ENCODE measurements at regions not wholly inside any gene's neighbourhood (a gene's known extent, or its start where the extent isn't known, plus 50 kb on each side); places are given as distances from the start of the nearest gene placed in this dataset.
"Not testable (repeated sequence)": the region's sequence is repeated elsewhere in the genome, so short reads cannot be mapped to it uniquely, and the experiment has no call there.

DNA sequence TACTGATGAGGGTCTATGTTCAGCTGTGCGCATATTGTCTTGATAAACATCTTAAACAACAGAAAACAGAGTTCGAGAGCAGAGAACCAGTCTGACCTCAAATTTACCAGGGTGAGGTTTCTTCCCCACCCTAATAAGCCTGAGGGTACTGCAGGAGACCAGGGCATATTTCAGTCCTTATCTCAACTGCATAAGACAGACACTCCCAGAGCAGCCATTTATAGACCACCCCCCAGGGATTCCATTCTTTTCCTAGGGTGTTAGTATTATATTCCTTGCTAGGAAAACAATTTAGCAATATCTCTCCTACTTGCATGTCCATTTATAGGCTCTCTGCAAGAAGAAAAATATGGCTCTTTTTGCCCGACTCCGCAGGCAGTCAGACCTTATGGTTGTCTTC, 89.5 kb upstream of the POMZP3 start:
- not testable (repeated sequence) for DNase-seq (ENCODE audit: low spot score)

DNA sequence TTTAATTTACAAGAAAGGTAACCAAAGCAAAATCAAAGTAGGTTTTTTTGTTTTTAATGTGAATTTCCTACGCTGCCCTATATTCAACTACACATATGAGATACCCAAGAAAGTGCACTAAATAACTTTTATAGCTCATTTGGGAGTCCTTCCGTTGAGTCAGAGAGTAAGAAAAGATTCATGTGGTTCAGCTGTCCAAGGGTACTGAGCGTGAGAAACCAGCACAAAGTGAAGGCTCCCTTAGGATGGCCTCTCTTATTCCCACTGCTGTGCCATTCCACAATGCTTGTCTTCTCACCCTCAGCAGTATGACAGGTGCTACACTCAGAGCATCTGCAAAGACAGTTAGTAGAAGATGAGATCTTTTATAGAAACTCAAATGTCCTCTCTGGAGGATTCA, 85.8 kb upstream of the POMZP3 start:
- not testable (repeated sequence) for DNase-seq (ENCODE audit: low spot score)

DNA sequence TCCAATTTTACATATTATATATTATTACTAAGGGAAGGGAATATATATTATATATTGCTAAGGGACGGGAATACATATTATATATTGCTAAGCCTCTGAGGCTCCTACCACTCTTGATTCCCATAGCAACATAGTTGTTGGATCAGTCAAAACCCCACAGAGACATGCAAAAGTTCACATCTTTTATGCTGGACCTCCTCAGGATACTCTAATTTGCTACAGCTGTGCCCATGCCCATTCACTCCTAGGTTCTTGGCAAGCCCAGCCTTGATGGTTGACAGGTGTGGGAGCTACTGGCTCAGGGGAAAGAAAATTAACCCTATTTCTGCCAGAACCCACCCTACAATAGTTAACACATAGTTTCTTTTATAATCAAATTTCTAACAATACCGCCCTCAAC, 84.6 kb upstream of the POMZP3 start:
- not testable (repeated sequence) for DNase-seq (ENCODE audit: low spot score)

DNA sequence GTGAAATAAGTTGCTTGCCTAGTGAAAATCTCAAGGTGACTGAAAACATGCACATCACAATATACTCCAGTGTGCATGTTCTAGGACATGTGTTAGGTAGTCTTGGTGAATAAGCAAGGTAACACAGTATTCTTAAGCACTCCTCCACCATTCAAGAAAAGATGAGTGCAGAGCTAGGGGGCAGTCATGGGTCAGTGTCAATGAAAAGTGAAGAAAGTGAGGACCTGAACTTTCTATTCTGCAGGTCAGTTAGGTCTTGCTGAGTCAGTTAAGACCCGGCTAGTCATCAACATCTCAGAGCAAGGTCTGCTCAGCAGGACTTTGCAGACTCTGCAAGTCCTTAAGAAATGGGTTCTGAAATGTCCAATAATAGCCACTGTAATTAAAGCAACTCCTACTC, 82.6 kb upstream of the POMZP3 start:
- not testable (repeated sequence) for DNase-seq (ENCODE audit: low spot score)

DNA sequence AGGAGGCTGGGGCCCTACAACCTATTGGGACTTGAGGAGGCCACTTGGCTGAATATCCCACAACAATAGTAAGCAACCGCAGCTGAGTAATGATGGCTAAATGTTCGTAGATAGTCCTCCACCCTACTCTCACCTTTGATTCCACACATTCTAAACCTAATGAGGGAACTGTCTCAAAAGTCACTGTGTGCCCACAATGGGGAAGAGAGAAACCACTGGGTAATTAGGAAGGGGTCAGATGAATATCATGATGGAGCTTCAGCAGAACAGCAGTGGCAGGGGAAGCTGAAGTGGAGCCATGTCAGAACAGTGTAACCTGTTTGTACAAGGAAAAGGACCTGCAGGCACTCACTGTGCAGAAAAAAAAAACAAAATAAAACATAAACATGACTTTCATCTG, 81.4 kb upstream of the POMZP3 start:
- not testable (repeated sequence) for DNase-seq (ENCODE audit: low spot score)

DNA sequence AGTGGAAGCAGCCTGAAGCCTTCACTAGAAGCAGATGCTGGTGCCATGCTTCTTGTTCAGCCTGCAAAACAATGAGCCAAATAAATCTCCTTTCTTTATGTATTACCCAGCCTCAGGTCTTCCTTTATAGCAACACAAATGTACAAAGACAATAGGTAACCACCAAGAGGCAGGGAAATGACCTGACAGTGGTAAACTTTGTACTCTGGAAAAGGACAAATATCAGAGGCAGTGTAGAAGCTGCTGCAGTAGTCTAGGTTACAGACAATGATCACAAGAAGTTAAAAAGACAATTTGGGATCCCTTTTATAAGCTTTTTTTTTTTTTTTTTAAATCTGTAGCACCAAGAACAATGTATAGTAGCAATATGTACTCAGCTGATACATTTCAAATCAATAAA, 76.7 kb upstream of the POMZP3 start:
- DNase-seq (ENCODE audit: low spot score) = not testable (repeated sequence)

DNA sequence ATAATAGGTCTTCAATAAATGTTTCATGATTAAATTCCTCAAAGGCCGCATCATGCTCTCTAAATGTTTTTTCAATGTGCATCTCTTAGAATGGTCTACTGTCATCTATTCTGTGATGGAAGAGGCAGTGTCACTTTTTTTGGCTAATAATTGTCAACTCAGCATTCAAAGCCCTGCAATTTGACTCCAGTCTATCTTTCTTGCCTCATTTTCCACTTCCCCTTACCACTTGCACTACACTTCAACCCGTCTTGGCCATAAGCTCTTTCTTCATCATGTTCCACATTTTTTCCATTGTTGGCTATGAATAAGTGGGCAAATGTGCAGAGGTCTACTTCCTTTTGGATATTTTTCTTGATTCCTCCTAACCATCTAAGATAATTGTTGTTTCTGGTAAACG, 59.2 kb upstream of the POMZP3 start:
- not testable (repeated sequence) for DNase-seq (ENCODE audit: low spot score)

DNA sequence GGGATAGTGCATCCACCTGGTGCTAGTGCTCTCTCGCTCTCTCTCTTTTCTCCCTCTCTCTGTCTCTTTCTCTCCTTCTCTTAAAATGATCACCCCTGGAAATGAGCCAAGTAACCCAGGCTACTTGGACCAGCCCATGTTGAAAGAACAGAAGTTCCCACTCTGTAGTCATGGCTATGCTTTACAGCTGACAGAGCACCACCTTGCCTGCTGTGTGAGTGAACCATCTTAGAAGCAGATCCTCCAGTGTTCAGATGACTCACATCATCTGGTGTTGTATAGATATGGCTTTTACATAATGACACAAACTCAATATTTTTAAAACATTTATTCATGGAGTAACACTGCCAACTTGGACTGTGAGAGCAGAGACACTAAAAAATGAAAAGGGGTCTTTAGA, 57.7 kb upstream of the POMZP3 start:
- DNase-seq (ENCODE audit: low spot score) = not testable (repeated sequence)

DNA sequence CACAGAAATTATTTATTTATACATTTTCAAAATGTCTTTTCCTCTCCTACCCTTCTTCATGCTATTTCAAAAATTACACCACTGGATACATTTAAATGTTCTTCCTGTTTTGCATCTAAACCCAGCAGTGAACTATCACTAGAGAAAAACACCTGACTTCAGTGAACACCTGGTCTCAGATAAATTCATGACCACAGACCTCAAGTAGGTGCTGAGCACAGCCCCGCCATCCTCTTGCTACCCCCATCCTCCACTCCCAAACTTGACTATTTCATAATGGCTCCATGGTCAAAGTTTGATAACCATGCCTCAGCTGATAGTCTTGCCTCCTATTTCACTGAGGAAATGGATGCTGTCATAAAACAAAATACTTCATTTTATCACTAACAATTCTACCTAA, 56.6 kb upstream of the POMZP3 start:
- not testable (repeated sequence) for DNase-seq (ENCODE audit: low spot score)

DNA sequence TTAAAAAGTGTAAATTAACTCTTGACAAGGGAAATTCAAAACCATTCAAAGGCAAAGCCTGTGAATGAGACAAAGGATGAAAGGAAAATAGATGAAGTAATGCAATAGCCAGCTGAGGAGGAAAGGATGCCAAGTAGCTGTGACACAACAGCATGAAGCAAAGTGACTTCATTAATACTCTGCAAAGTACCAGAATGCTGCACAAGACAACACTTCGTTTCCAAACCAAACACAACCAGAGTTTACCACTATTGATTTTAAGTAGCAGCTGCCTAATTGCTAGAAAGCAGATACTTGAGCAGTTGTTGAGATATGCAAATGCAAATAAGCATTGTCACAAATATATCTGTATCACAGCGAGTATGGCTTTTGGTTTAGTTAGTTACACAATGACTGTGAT, 54.7 kb upstream of the POMZP3 start:
- not testable (repeated sequence) for DNase-seq (ENCODE audit: low spot score)

DNA sequence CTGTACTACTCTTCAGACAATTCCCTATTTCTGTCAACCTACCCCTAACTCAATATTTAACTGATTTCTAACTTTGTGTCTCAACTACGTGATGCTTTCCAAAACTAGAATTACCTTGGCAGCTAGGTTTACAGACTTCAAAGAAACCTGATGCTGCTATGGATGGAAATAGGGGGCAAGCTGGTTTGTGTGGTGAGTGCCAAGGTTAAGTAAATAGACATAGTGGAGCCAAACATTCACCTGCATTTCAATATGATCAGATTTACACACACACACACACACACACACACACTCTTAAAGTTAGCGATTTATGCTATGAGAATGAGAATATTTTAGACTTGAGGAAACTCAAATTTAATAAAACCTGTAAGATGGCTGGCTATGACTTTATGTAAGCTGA, 52.1 kb upstream of the POMZP3 start:
- DNase-seq (ENCODE audit: low spot score) = not testable (repeated sequence)

DNA sequence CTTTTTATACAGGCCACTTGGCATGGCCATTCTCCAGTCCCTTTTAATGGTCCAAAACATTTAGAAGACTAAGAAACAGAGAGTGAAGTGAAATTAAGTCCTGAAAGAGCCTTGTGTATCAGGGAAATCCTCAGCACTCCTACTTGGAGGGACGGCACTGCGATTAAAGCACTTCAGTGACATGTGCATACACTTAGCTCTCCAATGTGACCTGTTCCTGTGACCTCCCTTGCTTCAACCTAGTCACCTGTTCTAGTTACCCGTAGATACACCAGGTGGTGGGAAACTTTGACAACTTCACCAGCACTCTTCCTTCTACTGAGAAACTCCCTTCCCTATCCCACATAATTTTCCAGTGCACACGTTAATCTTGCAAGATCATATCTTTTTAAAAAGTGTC, 51.4 kb upstream of the POMZP3 start:
- not testable (repeated sequence) for DNase-seq (ENCODE audit: low spot score)

DNA sequence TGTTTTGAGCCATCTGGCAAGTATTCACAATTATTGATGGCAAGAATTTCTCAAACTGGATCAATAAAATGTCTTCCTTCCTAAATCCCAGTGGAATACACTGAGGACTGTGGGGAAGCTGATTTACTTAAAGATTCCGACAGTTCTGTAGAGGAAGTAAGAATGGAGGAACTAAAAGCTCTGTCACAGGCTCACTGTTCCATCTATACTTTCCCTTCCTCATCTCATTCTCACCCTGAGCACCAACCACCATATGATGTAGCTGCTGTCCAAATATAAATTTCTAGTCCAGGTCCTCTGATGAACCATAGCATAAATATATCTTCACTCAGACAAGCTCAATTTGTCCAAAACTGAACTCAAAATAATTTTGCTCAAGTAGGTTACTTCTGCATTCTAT, 49.8 kb upstream of the POMZP3 start:
- DNase-seq (ENCODE audit: low spot score) = not testable (repeated sequence)

Data from RKO (cell line).